ENCODE measurements at regions not wholly inside any gene's neighbourhood (a gene's known extent, or its start where the extent isn't known, plus 50 kb on each side); places are given as distances from the start of the nearest gene placed in this dataset.

DNA sequence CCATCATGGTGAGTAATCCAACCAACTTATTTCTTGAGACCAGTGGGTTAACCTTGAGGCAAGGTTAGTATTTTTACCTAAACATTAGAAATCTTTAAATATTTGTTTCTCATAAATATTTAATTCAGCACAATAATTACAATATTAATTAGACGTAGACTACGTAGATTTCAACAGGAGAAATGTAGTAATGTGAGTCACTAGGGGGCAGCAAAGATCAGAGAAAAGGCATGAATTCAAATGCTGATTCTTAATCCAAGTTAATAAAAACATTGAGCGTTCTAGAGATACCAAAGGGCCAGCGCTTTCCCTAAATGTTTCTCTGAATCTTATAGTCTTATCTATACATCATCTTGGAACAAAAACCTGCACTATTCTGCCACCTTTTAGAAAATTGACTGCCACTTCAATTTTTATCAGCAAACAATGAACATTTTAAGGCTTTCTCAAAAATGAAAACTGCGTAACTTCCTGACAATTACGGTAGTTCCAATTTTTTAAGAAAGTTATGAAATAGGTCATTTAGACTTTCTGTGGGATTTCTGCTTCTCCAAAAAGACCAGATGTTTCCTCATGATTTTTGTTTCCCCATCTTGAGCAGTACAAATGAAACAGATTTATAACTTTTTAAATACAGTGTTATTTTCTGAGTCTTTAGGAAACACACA lies 180.7 kb downstream of the GASK1B start:
- DNase-seq, result peak in 22 of 42 donors; percentile 4 to 89 (median 68)
- intact Hi-C loops (cut with DNase I), result loop anchor here (10.0 kb wide), 1 partner anchor 263 kb away; no protein-coding TSS in a partner anchor

DNA sequence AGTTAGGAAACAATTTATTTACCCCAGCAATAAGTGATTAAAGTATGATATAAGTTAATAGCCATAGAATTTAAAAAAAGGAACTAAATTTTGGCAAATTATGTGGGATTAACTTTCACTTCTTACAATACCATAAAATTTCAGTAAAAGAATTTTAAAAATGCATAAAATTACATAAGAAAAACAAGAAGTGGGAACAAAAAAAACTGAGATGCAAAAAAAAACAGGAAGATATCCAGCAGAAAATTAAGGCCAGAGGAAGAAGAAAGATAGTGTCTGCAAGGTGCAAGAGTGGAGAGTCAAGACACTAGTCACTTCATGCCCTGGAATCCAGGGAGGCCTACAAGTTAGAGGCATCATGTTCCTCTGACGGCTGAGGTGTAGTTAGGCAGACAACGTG lies 184.2 kb downstream of the GASK1B start:
- DNase-seq, result no peak
- intact Hi-C loops (cut with DNase I), result no loop called here

DNA sequence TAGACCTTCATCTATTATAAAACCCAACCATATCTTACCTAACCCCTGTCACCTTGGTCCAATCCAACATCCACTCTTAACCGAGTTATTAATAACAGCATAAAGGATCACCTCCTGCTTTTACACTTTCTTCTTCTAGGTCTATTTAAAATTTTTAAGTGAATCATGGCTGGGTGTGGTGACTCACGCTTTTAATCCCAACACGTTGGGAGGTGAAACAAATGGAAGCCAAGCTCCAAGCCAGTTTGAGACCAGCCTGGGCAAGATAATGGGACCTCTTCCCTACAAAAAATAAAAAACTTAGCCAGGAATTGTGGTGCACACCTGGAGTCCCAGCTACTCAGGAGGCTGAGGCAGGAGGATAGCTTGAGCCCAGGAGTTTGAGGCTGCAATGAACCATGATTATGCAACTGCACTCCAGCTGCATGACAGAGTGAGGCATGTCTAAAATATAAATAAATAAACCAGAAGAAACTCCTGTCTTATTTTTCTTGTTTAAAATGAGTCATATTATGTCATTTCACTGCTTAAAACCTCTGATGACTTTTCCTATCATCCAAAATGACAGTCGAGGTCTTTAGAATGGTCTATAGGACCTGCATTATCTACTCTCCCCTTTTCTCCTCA lies 188.4 kb downstream of the GASK1B start:
- intact Hi-C loops (cut with DNase I), result no loop called here

DNA sequence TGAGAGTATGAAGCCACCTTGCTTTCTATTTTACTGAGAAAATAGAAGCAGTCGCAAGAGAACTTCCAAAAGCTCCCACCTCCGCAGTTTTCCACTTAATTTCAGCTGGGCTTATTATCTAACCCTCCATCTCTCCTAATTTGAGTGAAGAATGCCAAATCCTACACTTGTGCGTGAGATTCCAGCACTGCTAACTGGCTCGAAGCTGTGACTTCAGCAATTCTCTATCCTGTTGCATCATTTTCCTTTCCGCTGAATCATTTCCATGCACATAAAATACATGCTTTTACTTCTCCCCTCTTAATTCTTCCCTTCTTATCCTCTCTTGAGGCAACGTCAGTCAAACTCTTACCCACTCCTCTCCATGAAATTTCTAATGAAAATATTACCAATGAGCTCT lies 189.5 kb downstream of the GASK1B start:
- peak in 4 of 42 donors; percentile 9 to 40 (median 16) for DNase-seq
- intact Hi-C loops (cut with DNase I), result no loop called here

More for the DNA sequence above, 188.4 kb downstream of the GASK1B start:
- DNase-seq, result no peak

DNA sequence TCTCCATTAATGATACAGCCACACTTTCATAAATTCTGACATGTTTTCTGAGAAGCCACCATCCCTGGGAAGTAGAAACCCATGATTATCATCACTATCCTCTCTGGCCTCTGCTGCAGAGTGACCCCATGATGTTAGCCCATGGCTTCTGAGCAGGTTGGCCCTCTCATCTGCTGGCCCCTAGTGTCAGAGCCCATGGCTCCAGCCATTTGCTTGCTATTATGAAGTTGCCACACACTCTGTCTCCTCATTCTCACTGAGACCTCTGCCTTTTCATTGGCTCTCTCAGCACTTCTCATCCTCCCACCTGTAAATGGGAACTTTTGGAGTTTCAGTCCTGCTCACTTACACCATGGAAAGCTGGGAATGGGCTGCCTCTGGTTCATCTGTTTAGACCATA lies 192.7 kb downstream of the GASK1B start:
- DNase-seq, result no peak
- intact Hi-C loops (cut with DNase I), result no loop called here

DNA sequence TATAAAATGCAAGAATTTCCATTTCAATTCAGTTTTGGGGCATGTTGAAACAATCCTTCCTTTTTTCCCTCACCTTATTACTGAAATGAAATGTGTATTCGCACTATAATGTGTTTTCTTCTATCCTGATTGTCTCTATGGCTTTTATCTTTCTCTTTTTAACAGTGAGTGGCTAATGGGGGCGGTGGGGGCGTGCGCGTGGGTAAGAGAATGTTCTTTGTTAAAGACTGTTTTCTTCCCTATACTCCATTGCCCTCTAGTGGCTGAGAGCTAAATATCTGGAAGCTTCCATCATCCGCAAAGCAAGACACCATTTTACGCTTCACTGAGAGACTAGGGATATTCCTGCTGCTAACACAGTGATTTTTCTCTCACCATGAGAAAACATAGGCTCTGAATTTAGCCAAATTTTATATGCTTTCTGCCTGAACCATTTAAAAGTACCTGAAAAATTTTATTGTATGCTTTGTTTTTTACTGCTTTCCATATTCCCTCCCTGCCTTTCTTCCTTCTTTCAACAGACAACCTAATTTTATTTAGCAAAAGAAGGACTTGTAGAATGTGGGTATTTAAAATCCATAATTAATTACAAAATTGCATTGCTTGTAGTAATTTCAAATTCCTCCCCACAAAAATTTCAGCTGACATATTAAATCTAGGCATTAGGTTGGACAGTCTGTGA lies 194.0 kb downstream of the GASK1B start:
- peak; percentile 67 to 93 (median 82) for DNase-seq
- intact Hi-C loops (cut with DNase I), result loop anchor here (2.0 kb wide), 1 partner anchor 758 kb away; the partner anchor contains the start of gene GRIA2

DNA sequence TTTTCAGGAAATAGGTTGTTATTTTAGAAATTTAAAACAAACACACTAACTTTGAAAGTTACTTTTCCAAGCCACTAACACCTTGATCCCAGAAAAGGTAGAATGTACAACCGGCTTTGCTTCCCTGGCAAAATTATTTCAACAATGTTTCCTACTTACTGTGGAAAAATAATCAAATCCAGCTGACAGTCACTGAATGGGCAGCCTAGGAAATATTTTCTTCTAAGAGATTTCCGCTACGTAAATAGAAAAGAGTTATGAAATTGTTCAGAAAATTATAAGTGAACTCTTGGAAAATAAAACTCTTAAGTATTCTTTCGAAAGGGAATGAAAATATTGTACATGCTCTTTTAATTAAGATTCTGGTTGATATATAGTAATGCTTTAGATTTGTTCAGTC lies 195.7 kb downstream of the GASK1B start:
- DNase-seq, result no peak
- intact Hi-C loops (cut with DNase I), result no loop called here

DNA sequence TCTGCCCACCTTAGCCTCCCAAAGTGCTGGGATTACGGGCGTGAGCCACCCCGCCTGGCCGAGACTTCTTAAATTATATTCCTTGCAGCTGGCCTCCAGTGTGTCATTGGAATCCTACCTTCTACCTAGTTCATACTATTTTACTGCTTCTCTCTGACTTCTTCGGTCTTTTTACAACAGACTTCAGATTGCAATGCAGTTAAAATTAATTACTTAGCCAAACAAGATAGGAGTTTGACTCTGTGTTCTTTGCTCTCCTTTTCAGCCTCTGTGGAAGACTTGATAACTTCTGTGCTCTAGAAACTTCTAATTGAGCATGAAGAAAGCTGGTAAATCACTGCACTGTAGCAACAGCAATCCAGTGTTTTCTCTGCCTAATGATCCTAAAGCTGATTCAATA lies 199.5 kb downstream of the GASK1B start:
- intact Hi-C loops (cut with DNase I), result no loop called here
- no peak for DNase-seq

DNA sequence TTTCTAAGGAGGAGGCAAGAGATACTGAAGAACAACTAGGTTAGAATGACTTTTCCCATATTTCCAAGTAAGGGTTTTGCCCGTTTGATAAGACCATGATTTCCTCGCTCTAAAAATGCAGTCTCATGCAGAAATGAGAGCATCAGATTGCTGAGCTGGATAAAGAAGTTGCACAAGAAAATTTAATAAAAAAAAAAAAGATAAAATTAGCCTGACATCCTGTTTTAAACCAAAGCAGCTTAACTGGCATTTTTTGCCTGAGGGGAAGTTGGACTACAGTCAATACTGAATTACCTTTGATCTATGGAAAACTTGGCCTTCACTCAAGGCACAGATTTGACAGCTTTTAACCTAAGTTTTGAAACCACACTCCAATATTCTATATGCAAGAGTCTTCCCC lies 208.4 kb downstream of the GASK1B start:
- DNase-seq, result no peak
- intact Hi-C loops (cut with DNase I), result no loop called here

DNA sequence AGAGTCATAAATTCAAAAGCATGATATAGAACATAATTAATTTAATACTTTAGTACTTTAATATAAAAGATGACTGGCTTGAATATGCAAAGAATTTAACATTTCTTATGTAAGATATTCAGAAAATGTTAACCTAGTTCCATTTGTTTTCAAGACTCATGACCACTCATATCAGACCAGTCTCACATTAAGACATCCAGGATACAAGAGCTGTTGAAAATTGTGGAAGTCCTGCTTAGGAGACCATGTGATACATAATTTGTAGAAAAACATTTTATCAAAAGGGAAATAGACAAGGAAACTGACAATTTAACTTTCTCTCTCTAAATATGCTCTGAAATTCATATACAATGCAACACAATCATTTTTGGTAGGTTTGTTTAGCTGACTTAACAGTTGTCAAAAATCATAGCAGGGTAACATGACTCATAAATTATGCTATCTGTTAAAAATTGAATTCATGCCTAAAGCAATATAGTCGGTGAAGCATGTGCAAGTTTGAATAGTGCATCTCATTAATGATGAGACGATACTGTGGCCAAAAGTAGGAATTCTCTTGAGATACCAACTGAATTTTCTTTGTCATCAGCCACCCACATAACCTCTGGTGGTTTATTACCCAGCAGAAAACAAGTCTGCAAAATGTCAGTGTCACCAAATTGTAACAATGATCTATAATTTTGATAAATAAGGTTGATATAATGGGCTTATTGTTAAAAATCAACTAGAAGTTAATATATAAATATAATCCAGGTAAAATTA lies 211.4 kb downstream of the GASK1B start:
- no peak for DNase-seq
- intact Hi-C loops (cut with DNase I), result no loop called here

DNA sequence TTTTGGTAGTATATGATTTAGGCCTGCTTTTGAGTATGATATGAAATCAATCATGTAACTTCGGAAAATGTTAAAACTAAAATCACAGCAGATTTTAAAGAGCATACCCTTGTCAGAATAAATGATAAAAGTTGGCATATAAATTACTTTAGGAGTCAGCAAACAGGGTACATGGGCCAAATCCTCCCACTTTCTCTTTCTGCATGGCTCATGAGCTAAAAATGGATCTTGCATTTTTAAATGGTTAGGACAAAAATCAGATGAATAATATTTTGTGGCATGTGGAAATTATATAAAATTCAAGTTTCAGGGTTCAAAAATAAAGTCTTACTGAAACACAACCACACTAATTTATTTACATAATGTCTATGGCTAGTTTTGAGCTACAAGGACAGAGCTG lies 214.9 kb downstream of the GASK1B start:
- intact Hi-C loops (cut with DNase I), result no loop called here
- DNase-seq, result no peak

DNA sequence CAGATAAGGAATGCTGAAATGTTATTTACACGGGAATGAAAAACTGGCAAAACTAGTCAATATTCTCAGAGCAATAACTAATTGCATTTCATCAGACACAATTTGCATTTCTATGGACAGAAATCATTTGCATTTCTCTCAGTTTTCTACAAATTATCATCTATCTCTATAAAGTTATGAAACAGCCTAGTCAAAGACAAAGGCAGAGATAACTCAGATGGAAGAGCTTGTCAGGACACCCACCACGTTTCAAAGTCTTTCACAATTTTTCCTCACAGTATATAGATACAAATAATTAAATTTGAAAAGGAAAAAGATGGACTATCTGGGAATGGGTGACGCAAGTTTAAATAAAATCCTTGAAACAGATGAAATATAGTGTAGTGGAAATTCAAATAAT lies 230.8 kb downstream of the GASK1B start:
- DNase-seq, result peak in 1 of 42 donors; percentile 4
- intact Hi-C loops (cut with DNase I), result no loop called here

DNA sequence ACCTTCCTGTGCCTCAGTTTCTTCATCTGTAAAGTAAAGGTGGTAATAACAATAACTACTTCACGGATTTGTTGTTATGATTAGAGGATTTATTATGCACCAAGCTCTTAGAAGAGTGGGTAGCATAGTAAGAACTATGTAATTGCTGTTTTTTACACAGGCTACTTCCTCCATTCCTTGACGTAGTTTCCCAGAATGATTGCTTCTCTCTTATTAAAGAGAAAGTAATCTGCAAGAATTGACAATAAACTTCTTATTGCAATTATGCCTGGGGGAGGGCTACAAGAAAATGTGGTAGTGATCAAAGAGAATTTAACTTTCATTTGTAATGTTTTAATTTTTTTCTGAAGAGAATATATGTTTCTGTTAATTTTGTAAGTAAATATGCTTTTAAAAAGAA lies 238.7 kb downstream of the GASK1B start:
- intact Hi-C loops (cut with DNase I), result no loop called here
- DNase-seq, result no peak

DNA sequence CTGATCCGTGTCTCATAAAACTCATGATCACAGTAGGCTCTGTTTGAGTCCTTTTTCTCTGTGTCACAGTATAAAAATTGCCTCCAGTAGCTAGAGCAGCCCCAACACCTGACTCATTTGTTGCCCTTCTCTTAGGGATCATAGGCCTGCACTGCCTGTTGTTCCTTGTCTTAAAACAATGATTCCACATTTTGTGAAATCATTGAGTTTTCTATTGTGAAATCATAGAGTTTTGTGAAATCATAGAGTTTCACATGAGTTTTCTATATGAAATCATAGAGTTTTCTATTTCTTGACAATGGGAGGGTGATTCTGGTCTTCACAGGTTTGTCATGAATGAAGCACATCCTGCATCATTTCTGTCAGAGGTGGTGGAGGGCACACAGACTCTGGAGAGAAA lies 239.9 kb downstream of the GASK1B start:
- intact Hi-C loops (cut with DNase I), result no loop called here
- no peak for DNase-seq

DNA sequence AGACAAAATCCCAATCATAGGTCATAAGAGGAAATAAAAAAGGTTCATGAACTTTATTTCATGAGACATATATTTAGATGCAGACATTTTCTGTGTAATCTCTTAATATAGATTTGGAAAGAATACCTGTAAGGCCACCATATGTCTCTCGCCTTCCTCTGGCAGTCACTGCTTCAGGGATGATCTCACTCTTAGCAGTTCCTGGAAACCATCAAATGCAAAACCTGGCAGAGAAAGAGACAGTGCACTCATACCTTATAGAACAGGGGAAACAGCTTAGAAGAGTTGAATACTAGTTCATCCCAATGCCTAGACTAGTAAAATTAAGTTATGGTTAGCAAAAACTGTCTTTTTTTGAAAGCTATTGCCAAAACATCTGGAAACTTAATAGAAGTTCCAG lies 243.3 kb downstream of the GASK1B start:
- DNase-seq, result no peak
- intact Hi-C loops (cut with DNase I), result no loop called here

DNA sequence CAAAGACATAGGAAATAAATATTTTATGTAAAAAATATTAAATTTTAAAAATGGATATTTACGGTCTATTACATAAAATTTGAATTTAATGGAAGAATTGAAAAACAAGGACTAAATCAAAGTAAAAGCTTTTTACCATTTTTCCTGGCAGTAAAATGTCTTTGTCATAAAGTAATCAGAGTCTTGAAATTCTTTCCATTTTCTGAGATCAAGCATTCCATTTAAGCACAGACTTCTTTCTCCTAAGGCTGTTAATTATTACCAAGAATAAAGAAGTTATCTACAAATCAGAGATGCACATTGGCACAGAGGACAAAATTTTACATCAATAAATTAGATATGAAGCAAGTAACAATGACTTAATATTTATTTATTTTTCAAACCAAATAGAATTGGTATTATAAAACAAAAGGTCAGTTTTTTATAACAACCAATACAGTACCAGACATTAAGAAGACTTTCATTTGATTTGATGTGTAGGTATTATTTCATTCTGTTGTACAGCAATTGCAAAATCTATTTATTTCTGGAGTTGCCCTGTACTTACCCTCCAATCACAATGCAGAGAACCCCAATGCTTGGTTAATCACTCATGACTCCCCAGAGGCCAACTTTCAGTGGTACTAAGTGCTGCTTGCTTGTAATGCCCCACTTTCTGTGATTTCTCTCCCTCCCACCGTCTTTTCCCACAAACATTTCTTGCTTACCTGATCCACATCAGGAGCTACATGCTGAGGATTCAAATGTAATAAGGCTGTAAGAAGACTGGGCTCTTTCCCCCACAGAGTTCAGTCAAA lies 254.6 kb downstream of the GASK1B start:
- intact Hi-C loops (cut with DNase I), result no loop called here
- DNase-seq, result no peak

DNA sequence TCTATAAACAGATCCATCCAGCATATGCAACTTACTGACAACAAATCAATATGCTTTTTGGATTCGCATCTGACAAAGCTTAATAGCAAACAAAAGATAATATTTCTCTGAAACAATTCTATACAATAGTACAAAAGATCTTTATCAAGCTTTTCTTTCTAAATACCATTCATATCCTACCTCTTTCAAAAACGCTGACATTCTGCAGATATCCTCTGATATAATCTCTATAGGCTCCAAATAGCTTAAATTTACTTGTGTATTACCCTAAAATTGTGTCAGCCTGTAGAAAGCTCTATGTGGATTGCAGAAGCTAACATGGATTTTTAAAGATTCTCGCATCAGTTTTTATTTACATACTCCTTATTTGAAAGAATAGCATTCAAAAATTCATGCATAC lies 260.6 kb downstream of the GASK1B start:
- intact Hi-C loops (cut with DNase I), result no loop called here
- no peak for DNase-seq

DNA sequence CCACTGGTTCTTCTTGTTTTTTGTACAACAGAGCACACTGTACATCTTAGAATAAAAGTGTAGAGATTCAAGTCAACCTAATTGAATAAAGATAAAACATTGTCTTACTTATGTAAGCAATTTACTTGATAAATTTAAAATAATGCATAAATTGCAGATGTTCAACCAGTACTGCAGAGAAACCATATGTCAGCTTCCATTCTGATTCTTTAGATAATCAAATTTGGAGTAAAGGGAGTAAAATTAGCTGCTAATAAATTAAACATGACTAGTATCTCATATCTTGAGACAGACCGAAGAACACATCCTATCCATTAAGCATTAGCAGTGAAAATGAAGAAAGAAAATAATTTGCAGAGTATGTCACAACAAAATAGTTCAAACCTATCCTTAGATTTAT lies 261.2 kb downstream of the GASK1B start:
- no peak for DNase-seq
- intact Hi-C loops (cut with DNase I), result no loop called here

DNA sequence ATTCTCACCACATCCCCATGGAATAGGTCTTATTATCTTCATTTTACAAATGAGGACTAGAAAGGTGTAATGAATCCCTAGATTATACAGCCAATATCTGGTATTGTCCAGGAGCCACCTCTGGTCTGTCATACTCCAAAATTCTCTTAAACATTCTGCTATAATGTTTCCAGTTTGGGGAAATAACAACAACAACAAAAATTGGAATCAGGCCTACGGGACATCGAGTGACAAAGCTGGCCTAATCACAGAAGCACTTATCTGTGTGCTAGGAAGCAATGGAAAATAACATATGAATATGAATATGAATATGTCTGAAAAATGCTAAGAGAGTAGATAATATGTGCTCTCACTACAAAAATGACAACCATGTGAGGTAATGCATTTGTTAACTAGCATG lies 264.1 kb downstream of the GASK1B start:
- intact Hi-C loops (cut with DNase I), result no loop called here

More for the DNA sequence above, 264.1 kb downstream of the GASK1B start:
- no peak for DNase-seq
